22Rv1 (cell line): ENCODE measurements at regions not wholly inside any gene's neighbourhood (a gene's known extent, or its start where the extent isn't known, plus 50 kb on each side); places are given as distances from the start of the nearest gene placed in this dataset.
"Not testable (repeated sequence)": the region's sequence is repeated elsewhere in the genome, so short reads cannot be mapped to it uniquely, and the experiment has no call there.

ENCODE experiments used
- CTCF ChIP-seq: fragments of 450-650 bp; IDR thresholded peaks from 2 replicates; pipeline ENCODE4 v1.5.1; 2017; ENCODE audit warnings: mild to moderate bottlenecking
- ZFX ChIP-seq: fragments of 450-650 bp; IDR thresholded peaks from 2 replicates; pipeline ENCODE4 v1.6.1; 2017; ENCODE audit warnings: antibody characterized with exemption, borderline replicate concordance

GRCh38 chr16:29340779-29341438, 65.6 kb downstream of the NPIPB11 start:
- not testable (repeated sequence) for TF ChIP-seq CTCF, ZFX
